ENCODE measurements at regions not wholly inside any gene's neighbourhood (a gene's known extent, or its start where the extent isn't known, plus 50 kb on each side); places are given as distances from the start of the nearest gene placed in this dataset.
"Not testable (repeated sequence)": the region's sequence is repeated elsewhere in the genome, so short reads cannot be mapped to it uniquely, and the experiment has no call there.

GRCh38 chr14:38634913-38635312, 379.0 kb upstream of the CLEC14A start:
- H3K27me3 ChIP-seq (ENCODE audit: control insufficient read depth, insufficient read depth, low read length); H3K36me3 ChIP-seq (ENCODE audit: control insufficient read depth, insufficient read depth, low read length); H3K4me3 ChIP-seq (ENCODE audit: low read length); H3K9ac ChIP-seq (ENCODE audit: low read length); H3K4me1 ChIP-seq (ENCODE audit: control insufficient read depth, insufficient read depth, low read length); H3K9me3 ChIP-seq (ENCODE audit: control insufficient read depth, low read length): not testable (repeated sequence)

- Histone ChIP-seq H3K9ac (ENCODE audit: low read length) (no peak overlapping the region), H3K27me3 (ENCODE audit: control insufficient read depth, insufficient read depth, low read length) (no peaks in the 10 kb centered on the region), H3K4me3 (ENCODE audit: low read length) (no peak overlapping the region), H3K9me3 (ENCODE audit: control insufficient read depth, low read length) (no peaks in the 10 kb centered on the region), H3K36me3 (ENCODE audit: control insufficient read depth, insufficient read depth, low read length) (no peaks in the 10 kb centered on the region), H3K4me1 (ENCODE audit: control insufficient read depth, insufficient read depth, low read length) (no peaks in the 10 kb centered on the region)
Observed at GRCh38 chr14:38629412-38629811, 373.5 kb upstream of the CLEC14A start.

- no peaks in the 10 kb centered on the region for H3K9me3 ChIP-seq (ENCODE audit: control insufficient read depth, low read length)
- no peaks in the 10 kb centered on the region for H3K36me3 ChIP-seq (ENCODE audit: control insufficient read depth, insufficient read depth, low read length)
- no peaks in the 10 kb centered on the region for H3K4me1 ChIP-seq (ENCODE audit: control insufficient read depth, insufficient read depth, low read length)
- H3K9ac ChIP-seq (ENCODE audit: low read length): no peak overlapping the region
- H3K27me3 ChIP-seq (ENCODE audit: control insufficient read depth, insufficient read depth, low read length): no peaks in the 10 kb centered on the region
- H3K4me3 ChIP-seq (ENCODE audit: low read length): no peak overlapping the region
Observed at GRCh38 chr14:38627163-38627562, 371.3 kb upstream of the CLEC14A start.

- Histone ChIP-seq H3K36me3 (ENCODE audit: control insufficient read depth, insufficient read depth, low read length) (no peaks in the 10 kb centered on the region), H3K9ac (ENCODE audit: low read length) (no peak overlapping the region), H3K4me1 (ENCODE audit: control insufficient read depth, insufficient read depth, low read length) (no peaks in the 10 kb centered on the region), H3K9me3 (ENCODE audit: control insufficient read depth, low read length) (no peaks in the 10 kb centered on the region), H3K27me3 (ENCODE audit: control insufficient read depth, insufficient read depth, low read length) (no peaks in the 10 kb centered on the region), H3K4me3 (ENCODE audit: low read length) (no peak overlapping the region)
Observed at GRCh38 chr14:38623661-38624060, 367.8 kb upstream of the CLEC14A start.

GRCh38 chr14:38618514-38618913, 362.6 kb upstream of the CLEC14A start:
- H3K4me1 ChIP-seq (ENCODE audit: control insufficient read depth, insufficient read depth, low read length): no peaks in the 10 kb centered on the region
- H3K36me3 ChIP-seq (ENCODE audit: control insufficient read depth, insufficient read depth, low read length): no peaks in the 10 kb centered on the region
- H3K27me3 ChIP-seq (ENCODE audit: control insufficient read depth, insufficient read depth, low read length): no peaks in the 10 kb centered on the region
- no peak overlapping the region for H3K9ac ChIP-seq (ENCODE audit: low read length)
- no peaks in the 10 kb centered on the region for H3K9me3 ChIP-seq (ENCODE audit: control insufficient read depth, low read length)
- no peak overlapping the region for H3K4me3 ChIP-seq (ENCODE audit: low read length)

- Histone ChIP-seq H3K9ac (ENCODE audit: low read length) (no peak overlapping the region), H3K4me3 (ENCODE audit: low read length) (no peak overlapping the region), H3K27me3 (ENCODE audit: control insufficient read depth, insufficient read depth, low read length) (no peaks in the 10 kb centered on the region), H3K4me1 (ENCODE audit: control insufficient read depth, insufficient read depth, low read length) (no peaks in the 10 kb centered on the region), H3K36me3 (ENCODE audit: control insufficient read depth, insufficient read depth, low read length) (no peaks in the 10 kb centered on the region), H3K9me3 (ENCODE audit: control insufficient read depth, low read length) (no peaks in the 10 kb centered on the region)
Observed at GRCh38 chr14:38616959-38617358, 361.1 kb upstream of the CLEC14A start.

GRCh38 chr14:38611928-38612327, 356.0 kb upstream of the CLEC14A start:
- Histone ChIP-seq H3K4me1 (ENCODE audit: control insufficient read depth, insufficient read depth, low read length) (no peaks in the 10 kb centered on the region), H3K4me3 (ENCODE audit: low read length) (no peak overlapping the region), H3K9ac (ENCODE audit: low read length) (no peak overlapping the region), H3K36me3 (ENCODE audit: control insufficient read depth, insufficient read depth, low read length) (no peaks in the 10 kb centered on the region), H3K9me3 (ENCODE audit: control insufficient read depth, low read length) (no peaks in the 10 kb centered on the region), H3K27me3 (ENCODE audit: control insufficient read depth, insufficient read depth, low read length) (no peaks in the 10 kb centered on the region)

- Histone ChIP-seq H3K4me3 (ENCODE audit: low read length) (no peak overlapping the region), H3K4me1 (ENCODE audit: control insufficient read depth, insufficient read depth, low read length) (no peaks in the 10 kb centered on the region), H3K27me3 (ENCODE audit: control insufficient read depth, insufficient read depth, low read length) (no peaks in the 10 kb centered on the region), H3K9me3 (ENCODE audit: control insufficient read depth, low read length) (no peaks in the 10 kb centered on the region), H3K36me3 (ENCODE audit: control insufficient read depth, insufficient read depth, low read length) (no peaks in the 10 kb centered on the region), H3K9ac (ENCODE audit: low read length) (no peak overlapping the region)
Observed at GRCh38 chr14:38608244-38608643, 352.4 kb upstream of the CLEC14A start.

GRCh38 chr14:38605193-38606114, 349.6 kb upstream of the CLEC14A start:
- Histone ChIP-seq H3K4me1 (ENCODE audit: control insufficient read depth, insufficient read depth, low read length) (no peaks in the 10 kb centered on the region), H3K4me3 (ENCODE audit: low read length) (no peak overlapping the region), H3K27me3 (ENCODE audit: control insufficient read depth, insufficient read depth, low read length) (no peaks in the 10 kb centered on the region), H3K36me3 (ENCODE audit: control insufficient read depth, insufficient read depth, low read length) (no peaks in the 10 kb centered on the region), H3K9ac (ENCODE audit: low read length) (no peak overlapping the region), H3K9me3 (ENCODE audit: control insufficient read depth, low read length) (no peaks in the 10 kb centered on the region)

GRCh38 chr14:38600572-38600971, 344.7 kb upstream of the CLEC14A start:
- H3K4me3 ChIP-seq (ENCODE audit: low read length); H3K36me3 ChIP-seq (ENCODE audit: control insufficient read depth, insufficient read depth, low read length); H3K9me3 ChIP-seq (ENCODE audit: control insufficient read depth, low read length); H3K9ac ChIP-seq (ENCODE audit: low read length); H3K4me1 ChIP-seq (ENCODE audit: control insufficient read depth, insufficient read depth, low read length); H3K27me3 ChIP-seq (ENCODE audit: control insufficient read depth, insufficient read depth, low read length): not testable (repeated sequence)

- Histone ChIP-seq H3K36me3 (ENCODE audit: control insufficient read depth, insufficient read depth, low read length) (no peaks in the 10 kb centered on the region), H3K27me3 (ENCODE audit: control insufficient read depth, insufficient read depth, low read length) (no peaks in the 10 kb centered on the region), H3K9me3 (ENCODE audit: control insufficient read depth, low read length) (no peaks in the 10 kb centered on the region), H3K4me1 (ENCODE audit: control insufficient read depth, insufficient read depth, low read length) (no peaks in the 10 kb centered on the region), H3K4me3 (ENCODE audit: low read length) (no peak overlapping the region), H3K9ac (ENCODE audit: low read length) (no peak overlapping the region)
Observed at GRCh38 chr14:38593476-38593875, 337.6 kb upstream of the CLEC14A start.

- Histone ChIP-seq H3K9ac (ENCODE audit: low read length) (no peak overlapping the region), H3K4me1 (ENCODE audit: control insufficient read depth, insufficient read depth, low read length) (no peaks in the 10 kb centered on the region), H3K4me3 (ENCODE audit: low read length) (no peak overlapping the region), H3K27me3 (ENCODE audit: control insufficient read depth, insufficient read depth, low read length) (no peaks in the 10 kb centered on the region), H3K9me3 (ENCODE audit: control insufficient read depth, low read length) (no peaks in the 10 kb centered on the region), H3K36me3 (ENCODE audit: control insufficient read depth, insufficient read depth, low read length) (no peaks in the 10 kb centered on the region)
Observed at GRCh38 chr14:38592764-38593442, 337.0 kb upstream of the CLEC14A start.
